A549 (cell line): ENCODE measurements at regions not wholly inside any gene's neighbourhood (a gene's known extent, or its start where the extent isn't known, plus 50 kb on each side); places are given as distances from the start of the nearest gene placed in this dataset.

Experiments
- BHLHE40 ChIP-seq: IDR thresholded peaks from 2 replicates; pipeline ENCODE4 v1.6.1; 2012; ENCODE audit warnings: low read depth, low read length, inconsistent platforms
- CHD4 ChIP-seq: fragments of 200-600 bp; sonication (generic); IDR thresholded peaks from 2 replicates; pipeline ENCODE4 v1.6.1; 2016; ENCODE audit warnings: antibody characterized with exemption, mild to moderate bottlenecking, borderline replicate concordance
- EP300 ChIP-seq, 2 experiments: fragments of >200 bp; sonication (Bioruptor Twin); formaldehyde crosslinking; IDR thresholded peaks; 2 replicates in 1 of 2; 3 replicates in 1 of 2; pipeline ENCODE4 v1.6.1; 2016 to 2017
- ESRRA ChIP-seq: fragments of 150-350 bp; IDR thresholded peaks from 2 replicates; pipeline ENCODE4 v1.6.1; 2014; ENCODE audit warnings: mild to moderate bottlenecking, low read length, borderline replicate concordance
- FOXS1 ChIP-seq: fragments of 250-450 bp; sonication (Bioruptor Pico); IDR thresholded peaks from 2 replicates; pipeline ENCODE4 v1.5.0; 2020; ENCODE audit warnings: mild to moderate bottlenecking, moderate library complexity
- MAZ ChIP-seq: fragments of 150-350 bp; IDR thresholded peaks from 2 replicates; pipeline ENCODE4 v1.6.1; 2014; ENCODE audit warnings: antibody characterized with exemption, low read depth, low read length, borderline replicate concordance
- POLR2A ChIP-seq: IDR thresholded peaks from 2 replicates; pipeline ENCODE4 v1.6.1; 2012; ENCODE audit warnings: mild to moderate bottlenecking, low read length
- RAD21 ChIP-seq, 2 experiments: fragments of >200 bp in 1 of 2; sonication (Bioruptor Twin) in 1 of 2; formaldehyde crosslinking in 1 of 2; IDR thresholded peaks in 1 of 2; conservative IDR thresholded peaks in 1 of 2; 2 replicates in 1 of 2; 3 replicates in 1 of 2; pipeline ENCODE4 v1.6.1; 2012 to 2018; ENCODE audit warnings: inconsistent platforms in 1 of 2
- RFX5 ChIP-seq: fragments of 450-650 bp; IDR thresholded peaks from 2 replicates; pipeline ENCODE4 v1.7.1; 2014; ENCODE audit warnings: antibody characterized with exemption, mild to moderate bottlenecking, moderate library complexity
- SMC3 ChIP-seq: fragments of >200 bp; sonication (Bioruptor Twin); formaldehyde crosslinking; IDR thresholded peaks from 3 replicates; pipeline ENCODE4 v1.6.1; 2018; ENCODE audit warnings: inconsistent platforms
- TF ChIP-seq, protein P1 (sequence below): fragments of >200 bp; sonication (Bioruptor Twin); formaldehyde crosslinking; IDR thresholded peaks from 3 replicates; pipeline ENCODE4 v1.5.1; 2016
- TF ChIP-seq, protein P2 (sequence below): IDR thresholded peaks from 2 replicates; pipeline ENCODE4 v1.6.1; 2012; ENCODE audit warnings: low read depth, borderline replicate concordance
- TF ChIP-seq, protein P3 (sequence below): IDR thresholded peaks from 2 replicates; pipeline ENCODE4 v1.6.1; 2012

GRCh38 chr6:126811321-126811720 is 307.1 kb upstream of the RSPO3 start:
- no peak for TF ChIP-seq SMC3
- no peak for TF ChIP-seq POLR2A
- TF ChIP-seq, protein P1, sequence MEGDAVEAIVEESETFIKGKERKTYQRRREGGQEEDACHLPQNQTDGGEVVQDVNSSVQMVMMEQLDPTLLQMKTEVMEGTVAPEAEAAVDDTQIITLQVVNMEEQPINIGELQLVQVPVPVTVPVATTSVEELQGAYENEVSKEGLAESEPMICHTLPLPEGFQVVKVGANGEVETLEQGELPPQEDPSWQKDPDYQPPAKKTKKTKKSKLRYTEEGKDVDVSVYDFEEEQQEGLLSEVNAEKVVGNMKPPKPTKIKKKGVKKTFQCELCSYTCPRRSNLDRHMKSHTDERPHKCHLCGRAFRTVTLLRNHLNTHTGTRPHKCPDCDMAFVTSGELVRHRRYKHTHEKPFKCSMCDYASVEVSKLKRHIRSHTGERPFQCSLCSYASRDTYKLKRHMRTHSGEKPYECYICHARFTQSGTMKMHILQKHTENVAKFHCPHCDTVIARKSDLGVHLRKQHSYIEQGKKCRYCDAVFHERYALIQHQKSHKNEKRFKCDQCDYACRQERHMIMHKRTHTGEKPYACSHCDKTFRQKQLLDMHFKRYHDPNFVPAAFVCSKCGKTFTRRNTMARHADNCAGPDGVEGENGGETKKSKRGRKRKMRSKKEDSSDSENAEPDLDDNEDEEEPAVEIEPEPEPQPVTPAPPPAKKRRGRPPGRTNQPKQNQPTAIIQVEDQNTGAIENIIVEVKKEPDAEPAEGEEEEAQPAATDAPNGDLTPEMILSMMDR, result no peak
- no peak for TF ChIP-seq RFX5
- TF ChIP-seq FOXS1, result no peak
- TF ChIP-seq MAZ, result no peak
- no peak for TF ChIP-seq EP300 (IDR thresholded peaks at IDR 0.05)
- TF ChIP-seq ESRRA, result no peak
- no peak for TF ChIP-seq RAD21 (conservative IDR thresholded peaks at IDR 0.05 in 1 of 2, IDR thresholded peaks at IDR 0.05 in 1 of 2)
- TF ChIP-seq, protein P2, sequence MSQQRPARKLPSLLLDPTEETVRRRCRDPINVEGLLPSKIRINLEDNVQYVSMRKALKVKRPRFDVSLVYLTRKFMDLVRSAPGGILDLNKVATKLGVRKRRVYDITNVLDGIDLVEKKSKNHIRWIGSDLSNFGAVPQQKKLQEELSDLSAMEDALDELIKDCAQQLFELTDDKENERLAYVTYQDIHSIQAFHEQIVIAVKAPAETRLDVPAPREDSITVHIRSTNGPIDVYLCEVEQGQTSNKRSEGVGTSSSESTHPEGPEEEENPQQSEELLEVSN, result no peak
- TF ChIP-seq CHD4, result no peak
- TF ChIP-seq BHLHE40, result no peak
- TF ChIP-seq, protein P3, sequence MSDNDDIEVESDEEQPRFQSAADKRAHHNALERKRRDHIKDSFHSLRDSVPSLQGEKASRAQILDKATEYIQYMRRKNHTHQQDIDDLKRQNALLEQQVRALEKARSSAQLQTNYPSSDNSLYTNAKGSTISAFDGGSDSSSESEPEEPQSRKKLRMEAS, result no peak
